Endodermal cell (in vitro differentiated cells): ENCODE measurements at regions not wholly inside any gene's neighbourhood (a gene's known extent, or its start where the extent isn't known, plus 50 kb on each side); places are given as distances from the start of the nearest gene placed in this dataset.

Source experiments
- DNase-seq: peaks from one replicate; pipeline ENCODE4 v3.0.0-alpha.2; 2017
- H3K27ac ChIP-seq: 2 replicates; pipeline ENCODE4 v1.5.1; 2013; ENCODE audit warnings: mild to moderate bottlenecking, low read depth, low read length, moderate library complexity
- H3K27me3 ChIP-seq: 2 replicates; pipeline ENCODE4 v1.6.1; 2013; ENCODE audit warnings: mild to moderate bottlenecking, low read length, moderate library complexity; ENCODE audit not compliant: insufficient read depth, control insufficient read depth, poor library complexity, severe bottlenecking
- H3K36me3 ChIP-seq: 2 replicates; pipeline ENCODE4 v1.7.0; 2013; ENCODE audit warnings: mild to moderate bottlenecking, low read length, moderate library complexity; ENCODE audit not compliant: control insufficient read depth, insufficient read depth
- H3K4me1 ChIP-seq: one replicate; pipeline ENCODE4 v1.7.0; 2013; ENCODE audit warnings: low read length; ENCODE audit not compliant: control insufficient read depth, insufficient read depth
- H3K4me3 ChIP-seq: 2 replicates; pipeline ENCODE4 v1.5.1; 2013; ENCODE audit warnings: mild to moderate bottlenecking, low read length, moderate library complexity
- H3K9ac ChIP-seq: 2 replicates; pipeline ENCODE4 v1.6.1; 2013; ENCODE audit warnings: mild to moderate bottlenecking, low read length, moderate library complexity; ENCODE audit not compliant: poor library complexity, severe bottlenecking; ENCODE audit errors: extremely low read depth
- H3K9me3 ChIP-seq: 2 replicates; pipeline ENCODE4 v1.6.1; 2013; ENCODE audit warnings: mild to moderate bottlenecking, low read length, moderate library complexity; ENCODE audit not compliant: control insufficient read depth
- H3K27ac Mint-ChIP-seq: 2 replicates; pipeline ENCODE4 v1.8.0; 2020; ENCODE audit warnings: mixed read lengths
- H3K27me3 Mint-ChIP-seq: 2 replicates; pipeline ENCODE4 v1.8.0; 2021; ENCODE audit warnings: mild to moderate bottlenecking, mixed read lengths; ENCODE audit not compliant: insufficient read depth
- H3K36me3 Mint-ChIP-seq: 2 replicates; pipeline ENCODE4 v1.8.0; 2020; ENCODE audit warnings: low read depth, mixed read lengths
- H3K4me1 Mint-ChIP-seq: 2 replicates; pipeline ENCODE4 v1.8.0; 2020; ENCODE audit warnings: mixed read lengths
- H3K4me3 Mint-ChIP-seq: 2 replicates; pipeline ENCODE4 v1.8.0; 2020; ENCODE audit warnings: mild to moderate bottlenecking, moderate library complexity, mixed read lengths
- H3K9me3 Mint-ChIP-seq: 2 replicates; pipeline ENCODE4 v1.8.0; 2020; ENCODE audit warnings: mild to moderate bottlenecking, mixed read lengths
- WGBS, 2 experiments: methylation state at CpG; one replicate each; pipeline versions ENCODE4 v1.1.5 to v1.1.7; 2013; ENCODE audit warnings: missing lambda C conversion rate in 2 of 2, mixed read lengths in 1 of 2; ENCODE audit not compliant: insufficient coverage in 1 of 2, insufficient read length in 1 of 2; 5-methylcytosine and 5-hydroxymethylcytosine counted together
- TF ChIP-seq, protein P1 (sequence below): fragments of 200-600 bp; sonication (generic); conservative IDR thresholded peaks from 2 replicates; pipeline ENCODE4 v1.5.0; 2021; ENCODE audit warnings: antibody characterized with exemption, mild to moderate bottlenecking

DNA sequence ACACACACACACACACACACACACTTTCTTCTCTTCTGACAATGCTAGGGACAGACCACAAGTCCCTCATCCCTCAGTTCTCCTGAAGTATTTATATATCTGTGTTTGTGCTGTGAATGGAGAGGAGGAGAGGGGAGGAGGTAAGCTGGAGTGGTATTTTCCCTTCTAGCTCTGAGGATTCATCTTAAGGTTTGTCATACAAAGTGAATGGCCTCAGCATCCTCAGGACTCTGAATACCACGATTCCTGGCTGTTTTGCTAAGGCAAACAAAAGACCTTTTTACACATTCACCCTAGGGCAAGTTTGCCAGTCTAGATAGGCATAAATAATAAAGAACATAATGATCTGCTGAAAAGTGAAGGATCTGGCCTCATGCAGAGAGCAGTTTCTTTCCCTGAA lies 65.7 kb upstream of the CHMP2B start:
- no peak for DNase-seq
- H3K36me3 Mint-ChIP-seq: no peaks in the 10 kb centered on the region
- H3K4me1 Mint-ChIP-seq: peaks cover 10% of the 10 kb centered on the region
- Histone ChIP-seq H3K27me3 (no peaks in the 10 kb centered on the region), H3K9ac (no peak overlapping the region), H3K9me3 (no peaks in the 10 kb centered on the region), H3K4me1 (no peaks in the 10 kb centered on the region), H3K27ac (peak overlapping the region; percentile 56), H3K4me3 (no peak overlapping the region), H3K36me3 (no peaks in the 10 kb centered on the region)
- no peak overlapping the region for H3K4me3 Mint-ChIP-seq
- TF ChIP-seq, protein P1, sequence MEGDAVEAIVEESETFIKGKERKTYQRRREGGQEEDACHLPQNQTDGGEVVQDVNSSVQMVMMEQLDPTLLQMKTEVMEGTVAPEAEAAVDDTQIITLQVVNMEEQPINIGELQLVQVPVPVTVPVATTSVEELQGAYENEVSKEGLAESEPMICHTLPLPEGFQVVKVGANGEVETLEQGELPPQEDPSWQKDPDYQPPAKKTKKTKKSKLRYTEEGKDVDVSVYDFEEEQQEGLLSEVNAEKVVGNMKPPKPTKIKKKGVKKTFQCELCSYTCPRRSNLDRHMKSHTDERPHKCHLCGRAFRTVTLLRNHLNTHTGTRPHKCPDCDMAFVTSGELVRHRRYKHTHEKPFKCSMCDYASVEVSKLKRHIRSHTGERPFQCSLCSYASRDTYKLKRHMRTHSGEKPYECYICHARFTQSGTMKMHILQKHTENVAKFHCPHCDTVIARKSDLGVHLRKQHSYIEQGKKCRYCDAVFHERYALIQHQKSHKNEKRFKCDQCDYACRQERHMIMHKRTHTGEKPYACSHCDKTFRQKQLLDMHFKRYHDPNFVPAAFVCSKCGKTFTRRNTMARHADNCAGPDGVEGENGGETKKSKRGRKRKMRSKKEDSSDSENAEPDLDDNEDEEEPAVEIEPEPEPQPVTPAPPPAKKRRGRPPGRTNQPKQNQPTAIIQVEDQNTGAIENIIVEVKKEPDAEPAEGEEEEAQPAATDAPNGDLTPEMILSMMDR: no peak
- H3K27ac Mint-ChIP-seq: no peak overlapping the region
- no peaks in the 10 kb centered on the region for H3K9me3 Mint-ChIP-seq
- H3K27me3 Mint-ChIP-seq: no peaks in the 10 kb centered on the region
- 62% methylated on average over 1 of the region's 1 CpG; no CpG with 5 or more reads in 1 of the 2 experiments for WGBS, 2 experiments

DNA sequence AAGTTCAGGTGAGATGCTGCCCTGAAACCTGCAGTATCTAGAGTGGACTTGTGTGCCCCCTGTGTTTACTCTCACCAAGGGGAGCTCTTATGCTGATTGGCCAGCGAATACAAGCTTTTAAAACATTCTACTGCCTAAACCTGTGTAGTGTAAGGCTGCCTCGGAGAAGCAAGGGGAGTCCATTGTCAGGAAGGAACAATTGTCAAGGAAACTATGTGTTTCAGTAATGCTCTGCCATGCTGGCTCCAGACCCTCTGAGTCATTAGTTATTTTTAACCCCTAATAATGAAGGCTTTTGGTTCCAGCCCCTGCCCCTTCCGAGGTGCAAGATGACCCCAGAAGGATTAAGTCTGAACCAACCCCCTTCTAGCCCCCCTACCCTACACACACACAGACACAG lies 66.1 kb upstream of the CHMP2B start:
- TF ChIP-seq, protein P1: no peak
- H3K4me3 Mint-ChIP-seq: no peak overlapping the region
- H3K27me3 ChIP-seq: no peaks in the 10 kb centered on the region
- H3K27ac ChIP-seq: peak overlapping the region; percentile 56
- no peaks in the 10 kb centered on the region for H3K4me1 ChIP-seq
- H3K36me3 ChIP-seq: no peaks in the 10 kb centered on the region
- no peaks in the 10 kb centered on the region for H3K9me3 ChIP-seq
- H3K4me3 ChIP-seq: no peak overlapping the region
- H3K4me1 Mint-ChIP-seq: peaks cover 10% of the 10 kb centered on the region
- H3K9me3 Mint-ChIP-seq: no peaks in the 10 kb centered on the region
- H3K36me3 Mint-ChIP-seq: no peaks in the 10 kb centered on the region
- H3K27me3 Mint-ChIP-seq: no peaks in the 10 kb centered on the region
- WGBS, 2 experiments: 87 to 92% methylated on average over 2 to 3 of the region's 3 CpGs
- no peak overlapping the region for H3K9ac ChIP-seq
- no peak for DNase-seq
- no peak overlapping the region for H3K27ac Mint-ChIP-seq

GRCh38 chr3:87158823-87159222 lies 68.3 kb upstream of the CHMP2B start:
- Mint-ChIP-seq H3K4me1 (peaks cover 6% of the 10 kb centered on the region), H3K27me3 (no peaks in the 10 kb centered on the region), H3K36me3 (no peaks in the 10 kb centered on the region), H3K4me3 (no peak overlapping the region), H3K9me3 (no peaks in the 10 kb centered on the region), H3K27ac (no peak overlapping the region)
- H3K4me1 ChIP-seq: no peaks in the 10 kb centered on the region
- H3K36me3 ChIP-seq: no peaks in the 10 kb centered on the region
- TF ChIP-seq, protein P1: no peak
- no peaks in the 10 kb centered on the region for H3K27me3 ChIP-seq
- 83% methylated on average over 1 of the region's 1 CpG; no CpG with 5 or more reads in 1 of the 2 experiments for WGBS, 2 experiments
- H3K9me3 ChIP-seq: no peaks in the 10 kb centered on the region
- H3K27ac ChIP-seq: no peak overlapping the region
- H3K9ac ChIP-seq: no peak overlapping the region
- H3K4me3 ChIP-seq: no peak overlapping the region
- DNase-seq: no peak
